Activated naive CD8-positive, alpha-beta T cell treated with anti-CD3 and anti-CD28 coated beads, Interleukin-2, amount 10 ng/mL, durations not matched to agents 7 days and 5 days (primary cell): ENCODE measurements at regions not wholly inside any gene's neighbourhood (a gene's known extent, or its start where the extent isn't known, plus 50 kb on each side); places are given as distances from the start of the nearest gene placed in this dataset.

Experiments
- ATAC-seq: fragments of 150-1000 bp; cut with Tn5 transposase; one replicate; pipeline ENCODE4 v1.10.0; 2021; ENCODE audit warnings: low read depth, moderate library complexity
- POLR2A ChIA-PET: fragments of 350-600 bp; sonication (Branson Sonifier 250); formaldehyde crosslinking; loops from one replicate; lab custom pipeline; 2021; ENCODE audit warnings: antibody characterized with exemption; lab: Charles Lee
- DNase-seq: peaks from one replicate; pipeline ENCODE4 v3.0.0; 2021
- H3K27ac Mint-ChIP-seq: one replicate; pipeline ENCODE4 v1.8.0; 2022; ENCODE audit warnings: mild to moderate bottlenecking, mixed read lengths
- H3K27me3 Mint-ChIP-seq: one replicate; pipeline ENCODE4 v1.8.0; 2022; ENCODE audit warnings: mild to moderate bottlenecking, moderate library complexity, mixed read lengths
- H3K36me3 Mint-ChIP-seq: one replicate; pipeline ENCODE4 v1.8.0; 2021; ENCODE audit warnings: mild to moderate bottlenecking, mixed read lengths
- H3K4me1 Mint-ChIP-seq: one replicate; pipeline ENCODE4 v1.8.0; 2021; ENCODE audit warnings: mixed read lengths
- H3K4me3 Mint-ChIP-seq: one replicate; pipeline ENCODE4 v1.8.0; 2022; ENCODE audit warnings: mild to moderate bottlenecking, moderate library complexity, mixed read lengths
- H3K9me3 Mint-ChIP-seq: one replicate; pipeline ENCODE4 v1.8.0; 2021; ENCODE audit warnings: mixed read lengths

DNA sequence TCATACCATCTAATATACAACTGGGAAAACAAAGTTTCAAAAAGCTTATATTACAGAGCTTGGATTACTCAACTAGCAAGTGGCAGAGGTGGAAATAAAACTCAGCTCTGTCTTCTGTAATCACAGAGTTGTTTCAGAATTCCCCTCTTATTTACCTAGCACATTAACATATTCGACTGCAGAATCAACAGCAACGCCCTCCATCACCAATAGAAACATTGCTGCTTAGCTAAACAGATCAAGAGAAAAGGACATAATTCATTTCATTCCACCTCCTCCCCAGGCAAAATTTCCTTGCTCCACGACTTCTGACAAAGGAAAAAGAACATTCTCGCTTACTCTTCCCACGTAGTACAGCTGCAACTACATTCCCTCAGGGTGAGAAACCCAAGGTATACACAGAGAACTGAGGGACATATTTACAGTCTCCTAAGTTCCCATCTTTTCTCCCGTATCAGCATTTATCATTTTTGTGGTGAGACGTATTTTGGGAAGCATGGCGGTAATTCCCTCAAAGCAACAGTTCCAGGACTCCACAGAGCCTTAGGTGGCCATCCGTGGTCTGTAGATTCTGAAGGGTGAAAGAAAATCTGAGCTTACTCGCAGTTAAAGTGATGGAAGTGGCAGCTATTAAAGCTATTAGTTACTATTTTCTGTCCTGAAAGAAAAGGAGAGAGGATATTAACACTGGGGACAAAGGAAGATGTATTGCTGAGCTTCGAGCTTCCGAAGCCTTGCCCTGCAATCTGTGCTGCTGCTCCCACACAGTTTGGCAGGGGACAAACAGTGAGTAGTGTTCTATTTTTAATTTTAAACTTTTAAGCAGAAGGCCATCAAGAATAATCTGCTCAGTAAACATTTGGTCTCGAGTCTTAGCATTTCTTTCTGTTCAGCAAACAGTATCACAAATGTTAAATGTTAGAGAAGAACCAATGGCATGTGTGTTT lies 1296.2 kb downstream of the CDH8 start:
- ATAC-seq (no peak), DNase-seq (no peak)
- H3K4me1 Mint-ChIP-seq: no peaks in the 10 kb centered on the region
- peaks cover 17% of the 10 kb centered on the region for H3K9me3 Mint-ChIP-seq
- no peak overlapping the region for H3K27ac Mint-ChIP-seq
- POLR2A ChIA-PET: no interaction called here
- no peak overlapping the region for H3K4me3 Mint-ChIP-seq
- no peaks in the 10 kb centered on the region for H3K36me3 Mint-ChIP-seq
- no peaks in the 10 kb centered on the region for H3K27me3 Mint-ChIP-seq

DNA sequence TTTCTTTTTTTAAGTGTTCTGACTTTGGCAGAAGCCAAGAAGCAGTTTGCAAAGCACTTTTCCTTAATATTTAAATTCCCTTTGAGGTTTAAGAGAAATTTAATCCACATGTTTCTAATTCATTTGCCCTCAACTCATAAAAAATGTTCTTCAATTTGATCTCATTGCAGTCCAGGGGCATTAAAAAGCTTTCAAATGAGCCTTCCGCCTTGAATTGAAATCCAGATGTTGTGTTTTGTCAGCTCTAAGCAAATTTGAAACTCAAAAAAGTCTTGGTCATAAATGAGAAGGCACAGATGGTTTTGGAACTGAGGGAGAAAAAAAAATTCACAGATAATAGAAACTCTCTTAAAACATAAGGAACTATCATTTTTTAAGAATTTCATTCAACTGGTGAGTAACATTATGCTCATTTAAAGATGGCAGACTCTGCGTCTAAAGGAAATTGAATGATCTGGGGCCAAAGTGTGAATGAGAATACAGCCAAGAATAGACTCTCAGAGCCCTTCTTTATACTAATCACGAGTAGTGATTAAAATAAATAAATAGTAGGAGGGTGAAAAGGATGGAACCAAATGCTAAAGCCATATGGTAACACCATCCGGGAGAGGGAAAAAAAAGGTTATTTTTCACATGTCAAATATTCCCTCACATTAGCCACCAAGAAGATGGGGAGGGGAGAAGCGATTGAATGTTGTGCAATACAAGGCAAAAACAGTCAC lies 1304.7 kb downstream of the CDH8 start:
- H3K27ac Mint-ChIP-seq: no peak overlapping the region
- POLR2A ChIA-PET: no interaction called here
- H3K4me3 Mint-ChIP-seq: no peak overlapping the region
- DNase-seq (no peak), ATAC-seq (no peak)
- no peaks in the 10 kb centered on the region for H3K36me3 Mint-ChIP-seq
- H3K4me1 Mint-ChIP-seq: no peaks in the 10 kb centered on the region
- no peaks in the 10 kb centered on the region for H3K27me3 Mint-ChIP-seq
- H3K9me3 Mint-ChIP-seq: peaks cover 8% of the 10 kb centered on the region

DNA sequence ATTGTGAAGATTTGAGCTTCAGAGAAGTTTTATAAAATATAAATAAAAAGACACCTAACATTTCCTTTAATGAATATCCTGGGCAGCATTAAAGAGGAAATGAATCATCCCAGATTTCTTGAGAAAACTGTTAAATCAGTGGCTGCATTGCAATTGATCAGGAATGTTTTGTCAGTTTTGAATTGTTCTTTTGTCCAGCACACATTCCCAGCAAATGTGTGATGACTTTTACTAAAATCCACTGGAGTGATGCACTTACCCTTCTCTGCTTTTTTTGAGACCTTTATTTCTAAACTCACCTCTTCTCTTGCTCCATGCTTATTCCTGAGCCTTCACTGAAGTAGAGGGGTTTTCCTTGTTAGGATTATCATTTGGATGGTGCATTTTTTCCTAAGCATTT lies 1307.2 kb downstream of the CDH8 start:
- Mint-ChIP-seq H3K4me3 (no peak overlapping the region), H3K27ac (no peak overlapping the region), H3K9me3 (peaks cover 7% of the 10 kb centered on the region), H3K4me1 (no peaks in the 10 kb centered on the region), H3K27me3 (no peaks in the 10 kb centered on the region), H3K36me3 (no peaks in the 10 kb centered on the region)
- DNase-seq: no peak
- POLR2A ChIA-PET: no interaction called here
- no peak for ATAC-seq

DNA sequence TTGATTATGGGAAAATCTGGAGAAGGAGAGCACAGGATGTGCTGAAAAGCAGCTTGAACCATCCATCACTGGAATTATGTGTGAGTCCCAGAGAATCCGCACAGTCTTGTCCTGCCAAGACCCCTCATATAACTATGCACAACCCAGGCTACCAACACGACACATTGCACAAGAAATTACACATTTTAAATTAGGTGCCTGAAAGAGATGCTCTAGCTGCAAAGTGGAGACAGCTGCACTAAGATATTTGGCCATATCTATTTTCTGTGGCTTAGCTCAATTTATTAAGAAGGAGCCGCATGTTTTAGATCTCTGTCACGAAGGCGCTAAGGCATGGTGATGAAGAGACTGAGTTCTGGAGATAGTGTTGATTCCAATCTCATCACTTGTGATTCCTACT lies 1308.4 kb downstream of the CDH8 start:
- peaks cover 11% of the 10 kb centered on the region for H3K9me3 Mint-ChIP-seq
- H3K27ac Mint-ChIP-seq: no peak overlapping the region
- no peaks in the 10 kb centered on the region for H3K4me1 Mint-ChIP-seq
- H3K4me3 Mint-ChIP-seq: no peak overlapping the region
- no peaks in the 10 kb centered on the region for H3K27me3 Mint-ChIP-seq
- H3K36me3 Mint-ChIP-seq: no peaks in the 10 kb centered on the region
- no peak for ATAC-seq
- POLR2A ChIA-PET: no interaction called here
- no peak for DNase-seq

DNA sequence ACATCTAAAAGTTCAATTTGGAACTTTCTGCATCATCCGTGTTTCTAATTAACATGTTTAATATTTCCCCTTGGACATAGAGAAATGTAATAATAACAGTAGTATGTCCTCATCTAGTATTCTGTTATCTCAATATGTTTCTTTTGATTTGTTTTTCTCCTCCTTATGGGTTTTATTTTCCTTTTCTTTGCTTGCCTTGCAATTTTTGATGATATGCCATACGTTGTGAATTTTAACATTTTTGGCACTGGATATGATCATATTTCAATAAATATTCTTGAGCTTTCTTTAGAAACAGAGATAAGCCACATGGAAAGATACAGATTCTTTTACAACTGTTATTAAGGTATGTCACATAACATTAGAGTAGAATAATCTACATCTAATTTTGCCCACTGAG lies 1316.2 kb downstream of the CDH8 start:
- Mint-ChIP-seq H3K27me3 (no peaks in the 10 kb centered on the region), H3K27ac (no peak overlapping the region), H3K36me3 (no peaks in the 10 kb centered on the region), H3K4me1 (no peaks in the 10 kb centered on the region), H3K4me3 (no peak overlapping the region), H3K9me3 (peaks cover 7% of the 10 kb centered on the region)
- no peak for DNase-seq
- ATAC-seq: no peak
- POLR2A ChIA-PET: no interaction called here

DNA sequence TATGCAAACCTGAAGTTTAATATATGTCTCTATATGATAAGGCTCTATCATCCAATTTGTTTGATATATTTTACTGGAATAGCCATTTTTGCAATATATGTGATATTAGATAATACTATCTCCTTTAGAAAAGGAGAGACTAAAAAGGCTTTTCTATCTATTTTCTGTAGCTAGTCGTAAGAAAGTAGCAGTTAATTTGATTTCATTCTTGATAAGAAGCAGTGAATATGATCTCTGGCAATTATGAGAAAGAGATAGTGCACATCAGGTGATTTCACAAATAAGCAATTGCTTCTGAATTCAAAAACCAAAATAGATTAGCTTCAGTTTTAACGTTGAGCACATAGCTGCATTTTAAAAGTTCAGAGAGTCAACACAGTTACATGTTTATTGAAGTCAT lies 1318.4 kb downstream of the CDH8 start:
- Mint-ChIP-seq H3K4me3 (no peak overlapping the region), H3K4me1 (no peaks in the 10 kb centered on the region), H3K36me3 (no peaks in the 10 kb centered on the region), H3K9me3 (peaks cover 2% of the 10 kb centered on the region), H3K27ac (no peak overlapping the region), H3K27me3 (no peaks in the 10 kb centered on the region)
- POLR2A ChIA-PET: no interaction called here
- ATAC-seq: no peak
- no peak for DNase-seq

DNA sequence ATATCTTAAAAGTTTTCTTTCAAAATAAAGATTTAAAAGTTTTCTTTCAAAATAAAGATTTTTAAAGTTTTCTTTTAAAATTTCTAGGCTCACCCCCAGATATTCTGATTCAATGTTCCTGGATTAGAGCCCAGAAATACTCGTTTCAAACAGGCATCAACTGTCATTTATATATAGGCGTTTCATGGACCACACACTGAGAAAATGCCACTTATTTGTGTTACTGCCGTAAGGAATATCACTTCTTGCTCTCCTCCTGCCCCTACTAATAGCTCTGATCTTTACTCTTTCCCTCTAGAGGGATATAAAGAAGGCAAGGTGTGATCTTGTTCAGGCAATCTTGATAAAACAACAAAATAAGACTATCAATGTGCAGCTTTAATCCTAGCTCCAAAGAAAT lies 1324.1 kb downstream of the CDH8 start:
- ATAC-seq: no peak
- no peaks in the 10 kb centered on the region for H3K36me3 Mint-ChIP-seq
- H3K27me3 Mint-ChIP-seq: no peaks in the 10 kb centered on the region
- no peaks in the 10 kb centered on the region for H3K4me1 Mint-ChIP-seq
- no peak overlapping the region for H3K27ac Mint-ChIP-seq
- H3K4me3 Mint-ChIP-seq: no peak overlapping the region
- H3K9me3 Mint-ChIP-seq: peaks cover 8% of the 10 kb centered on the region
- POLR2A ChIA-PET: no interaction called here
- no peak for DNase-seq

DNA sequence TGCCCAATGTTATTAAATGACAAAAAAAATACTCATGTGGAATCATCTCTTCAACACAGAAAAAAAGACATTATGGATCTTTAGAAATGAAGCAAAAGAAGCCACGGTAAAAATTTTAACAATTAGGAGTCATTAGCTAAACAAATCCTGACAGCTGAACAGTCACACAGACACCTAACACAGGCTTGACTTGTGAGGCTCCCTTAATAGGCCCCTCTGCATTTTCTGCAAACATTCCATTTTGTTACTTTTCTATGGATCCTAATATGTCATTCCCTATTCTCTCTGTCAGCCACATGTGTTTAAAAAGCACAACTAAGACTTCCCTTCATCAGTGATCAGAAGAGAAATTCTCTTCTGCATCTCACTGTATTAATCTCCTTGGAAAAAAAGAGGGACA lies 1331.5 kb downstream of the CDH8 start:
- peaks cover 9% of the 10 kb centered on the region for H3K9me3 Mint-ChIP-seq
- H3K27ac Mint-ChIP-seq: no peak overlapping the region
- DNase-seq (no peak), ATAC-seq (no peak)
- POLR2A ChIA-PET: no interaction called here
- H3K4me1 Mint-ChIP-seq: no peaks in the 10 kb centered on the region
- no peak overlapping the region for H3K4me3 Mint-ChIP-seq
- no peaks in the 10 kb centered on the region for H3K36me3 Mint-ChIP-seq
- H3K27me3 Mint-ChIP-seq: no peaks in the 10 kb centered on the region

DNA sequence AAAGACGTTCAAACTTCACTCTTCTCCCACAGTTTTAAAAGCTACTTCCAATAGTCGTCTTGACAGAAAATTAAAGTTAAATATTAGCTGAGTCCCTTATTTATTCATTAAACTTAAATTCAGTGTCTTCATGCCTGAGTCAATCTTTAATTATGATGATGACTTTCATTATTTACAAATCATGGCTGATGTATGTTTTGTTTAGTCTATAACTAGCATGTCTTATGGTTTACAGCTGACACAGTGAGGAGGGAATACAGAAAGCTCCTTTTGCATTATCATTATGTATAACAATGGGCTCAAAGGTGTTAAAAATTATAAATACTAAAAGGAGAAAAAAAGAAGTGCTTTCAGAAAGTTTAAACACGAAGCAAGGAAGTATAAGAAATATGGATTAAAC lies 1333.1 kb downstream of the CDH8 start:
- Mint-ChIP-seq H3K9me3 (peaks cover 6% of the 10 kb centered on the region), H3K36me3 (no peaks in the 10 kb centered on the region), H3K27ac (no peak overlapping the region), H3K4me3 (no peak overlapping the region), H3K27me3 (no peaks in the 10 kb centered on the region), H3K4me1 (no peaks in the 10 kb centered on the region)
- POLR2A ChIA-PET: no interaction called here
- DNase-seq (no peak), ATAC-seq (no peak)

DNA sequence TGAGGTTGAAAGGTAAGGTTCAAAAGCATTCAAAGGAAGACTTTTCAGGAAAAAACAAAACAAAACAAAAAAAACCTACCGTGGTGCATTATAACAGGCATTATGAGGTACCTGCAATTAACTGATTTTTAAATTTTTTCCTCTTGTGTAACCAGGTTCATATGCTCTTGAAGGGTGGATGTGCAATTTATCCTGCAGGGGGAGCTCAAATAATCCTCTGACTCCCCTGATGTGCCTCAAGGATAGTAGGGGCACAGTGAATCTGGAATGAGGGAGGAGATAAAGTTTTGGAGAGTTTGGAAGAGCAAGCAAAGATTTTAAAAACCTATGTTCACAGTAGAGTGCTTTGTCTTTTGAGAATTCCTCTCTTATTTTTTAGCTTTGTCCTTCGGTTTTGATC lies 1349.4 kb downstream of the CDH8 start:
- Mint-ChIP-seq H3K27me3 (no peaks in the 10 kb centered on the region), H3K27ac (no peak overlapping the region), H3K9me3 (peaks cover 17% of the 10 kb centered on the region), H3K4me3 (no peak overlapping the region), H3K36me3 (no peaks in the 10 kb centered on the region), H3K4me1 (no peaks in the 10 kb centered on the region)
- DNase-seq (no peak), ATAC-seq (no peak)
- POLR2A ChIA-PET: no interaction called here

DNA sequence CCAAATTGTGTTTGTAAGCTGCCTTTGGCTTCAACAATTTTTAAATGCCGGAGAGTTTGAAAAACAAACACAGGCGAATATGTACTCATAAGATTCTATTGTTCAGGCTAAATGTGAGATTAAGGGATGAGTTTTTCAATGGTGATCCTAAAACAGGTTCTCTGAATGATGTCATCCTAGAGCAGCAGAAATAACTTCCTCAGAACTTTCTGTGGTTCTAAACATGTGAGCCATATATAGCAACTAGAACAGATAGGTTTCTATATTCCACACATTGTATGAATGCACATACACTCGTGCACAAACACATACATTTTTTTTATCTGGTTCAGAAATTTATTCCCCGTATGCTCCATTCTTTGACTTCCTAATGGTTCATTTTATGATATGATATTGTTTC lies 1352.2 kb downstream of the CDH8 start:
- ATAC-seq: no peak
- H3K36me3 Mint-ChIP-seq: no peaks in the 10 kb centered on the region
- no peak overlapping the region for H3K27ac Mint-ChIP-seq

DNA sequence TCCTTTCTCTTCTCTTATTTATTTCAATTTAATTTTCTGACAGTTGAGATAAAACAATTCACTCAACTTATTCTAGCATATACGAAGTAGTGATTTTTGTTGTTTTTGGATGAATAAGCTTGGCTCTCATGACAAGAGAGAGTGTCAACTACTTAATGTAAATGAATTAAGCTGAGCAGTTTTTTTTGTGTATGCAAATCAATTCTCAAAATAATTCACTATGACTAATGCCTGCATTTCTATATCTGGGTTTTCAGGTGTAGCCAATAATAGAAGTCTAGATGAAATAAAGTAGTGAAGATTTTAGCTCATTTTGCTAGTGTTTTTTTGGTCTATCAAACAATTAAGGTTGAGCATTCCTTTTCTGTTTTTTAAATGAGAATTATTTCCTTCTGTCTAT lies 1354.0 kb downstream of the CDH8 start:
- H3K9me3 Mint-ChIP-seq: peaks cover 16% of the 10 kb centered on the region
- no peaks in the 10 kb centered on the region for H3K27me3 Mint-ChIP-seq
- ATAC-seq (no peak), DNase-seq (no peak)
- H3K4me1 Mint-ChIP-seq: no peaks in the 10 kb centered on the region
- H3K4me3 Mint-ChIP-seq: no peak overlapping the region
- H3K27ac Mint-ChIP-seq: no peak overlapping the region
- no peaks in the 10 kb centered on the region for H3K36me3 Mint-ChIP-seq
- POLR2A ChIA-PET: no interaction called here

More for the DNA sequence above, 1352.2 kb downstream of the CDH8 start:
- no peak overlapping the region for H3K4me3 Mint-ChIP-seq
- H3K27me3 Mint-ChIP-seq: no peaks in the 10 kb centered on the region
- POLR2A ChIA-PET: no interaction called here
- no peak for DNase-seq
- no peaks in the 10 kb centered on the region for H3K4me1 Mint-ChIP-seq
- peaks cover 14% of the 10 kb centered on the region for H3K9me3 Mint-ChIP-seq

DNA sequence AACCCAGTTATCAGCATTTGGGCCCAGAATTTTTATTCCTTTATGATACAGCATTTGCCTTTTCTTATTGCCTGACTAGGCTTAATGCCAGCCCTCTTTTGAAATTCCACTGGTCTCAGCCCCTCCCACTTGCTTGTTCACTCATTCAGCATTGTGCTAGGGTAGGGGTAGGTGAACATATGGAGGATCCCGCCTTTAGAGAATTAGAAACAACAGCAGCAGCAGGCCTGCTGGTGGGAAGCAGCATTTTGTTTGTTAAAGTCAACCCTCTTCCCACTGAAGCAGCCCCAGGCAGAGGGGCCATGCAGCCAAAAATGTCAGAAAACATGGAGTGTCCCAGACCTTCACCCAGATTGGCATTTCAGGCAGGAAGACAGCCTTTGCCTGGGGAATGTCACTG lies 1355.2 kb downstream of the CDH8 start:
- H3K9me3 Mint-ChIP-seq: peaks cover 14% of the 10 kb centered on the region
- no peaks in the 10 kb centered on the region for H3K36me3 Mint-ChIP-seq
- H3K4me1 Mint-ChIP-seq: no peaks in the 10 kb centered on the region
- DNase-seq: no peak
- POLR2A ChIA-PET: no interaction called here
- no peak overlapping the region for H3K27ac Mint-ChIP-seq
- H3K4me3 Mint-ChIP-seq: no peak overlapping the region
- ATAC-seq: no peak
- H3K27me3 Mint-ChIP-seq: no peaks in the 10 kb centered on the region

DNA sequence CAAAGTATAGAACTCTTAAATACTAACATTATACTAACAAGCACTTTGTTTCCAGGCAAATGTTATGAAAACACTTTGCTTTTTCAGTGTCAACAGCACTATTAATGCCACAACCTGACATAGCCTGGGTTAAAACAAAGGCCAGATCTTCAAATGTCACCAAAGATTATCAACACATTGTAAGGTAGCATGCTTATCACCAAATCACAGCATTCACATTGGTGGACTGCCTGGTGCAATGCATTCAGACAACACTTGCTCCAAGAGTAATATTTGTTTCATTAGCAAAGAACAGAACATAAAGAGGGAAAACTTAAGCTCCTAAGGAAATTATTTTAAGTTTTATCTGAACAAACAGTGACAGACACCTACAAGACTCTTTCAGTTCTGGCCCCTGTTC lies 1361.2 kb downstream of the CDH8 start:
- H3K4me3 Mint-ChIP-seq: no peak overlapping the region
- H3K27me3 Mint-ChIP-seq: no peaks in the 10 kb centered on the region
- DNase-seq (no peak), ATAC-seq (no peak)
- H3K36me3 Mint-ChIP-seq: no peaks in the 10 kb centered on the region
- peaks cover 6% of the 10 kb centered on the region for H3K9me3 Mint-ChIP-seq
- no peaks in the 10 kb centered on the region for H3K4me1 Mint-ChIP-seq
- H3K27ac Mint-ChIP-seq: no peak overlapping the region
- POLR2A ChIA-PET: no interaction called here
